ENCODE measurements at regions not wholly inside any gene's neighbourhood (a gene's known extent, or its start where the extent isn't known, plus 50 kb on each side); places are given as distances from the start of the nearest gene placed in this dataset.

- Mint-ChIP-seq H3K4me1 (ENCODE audit: unreplicated experiment) (peaks cover 21% of the 10 kb centered on the region), H3K27ac (ENCODE audit: unreplicated experiment) (peak overlapping the region; percentile 48), H3K27me3 (ENCODE audit: unreplicated experiment) (no peaks in the 10 kb centered on the region), H3K4me3 (ENCODE audit: unreplicated experiment) (peak overlapping the region; percentile 42), H3K9me3 (ENCODE audit: unreplicated experiment) (no peaks in the 10 kb centered on the region), H3K36me3 (ENCODE audit: unreplicated experiment) (no peaks in the 10 kb centered on the region)
- peak; percentile 73 for TF ChIP-seq CTCF (IDR thresholded peaks at IDR 0.05)
- DNase-seq (ENCODE audit: extremely low spot score, unreplicated experiment), result no peak
Observed at GRCh38 chr4:138938366-138938690, 77.3 kb upstream of the NOCT start.

GRCh38 chr4:138935135-138935807 is 80.3 kb upstream of the NOCT start:
- H3K4me1 Mint-ChIP-seq (ENCODE audit: unreplicated experiment), result peaks cover 21% of the 10 kb centered on the region
- no peaks in the 10 kb centered on the region for H3K9me3 Mint-ChIP-seq (ENCODE audit: unreplicated experiment)
- TF ChIP-seq CTCF (IDR thresholded peaks at IDR 0.05), result no peak

GRCh38 chr4:138927072-138927471 is 88.5 kb upstream of the NOCT start:
- peak overlapping the region; percentile 23 for H3K27ac Mint-ChIP-seq (ENCODE audit: unreplicated experiment)
- TF ChIP-seq CTCF (IDR thresholded peaks at IDR 0.05), result no peak
- H3K4me3 Mint-ChIP-seq (ENCODE audit: unreplicated experiment), result no peak overlapping the region
- no peak for DNase-seq (ENCODE audit: extremely low spot score, unreplicated experiment)
- peaks cover 6% of the 10 kb centered on the region for H3K4me1 Mint-ChIP-seq (ENCODE audit: unreplicated experiment)
- no peaks in the 10 kb centered on the region for H3K36me3 Mint-ChIP-seq (ENCODE audit: unreplicated experiment)
- no peaks in the 10 kb centered on the region for H3K27me3 Mint-ChIP-seq (ENCODE audit: unreplicated experiment)
- no peaks in the 10 kb centered on the region for H3K9me3 Mint-ChIP-seq (ENCODE audit: unreplicated experiment)

More at GRCh38 chr4:138935135-138935807, 80.3 kb upstream of the NOCT start:
- no peak for DNase-seq (ENCODE audit: extremely low spot score, unreplicated experiment)
- no peaks in the 10 kb centered on the region for H3K27me3 Mint-ChIP-seq (ENCODE audit: unreplicated experiment)
- no peaks in the 10 kb centered on the region for H3K36me3 Mint-ChIP-seq (ENCODE audit: unreplicated experiment)
- no peak overlapping the region for H3K27ac Mint-ChIP-seq (ENCODE audit: unreplicated experiment)
- H3K4me3 Mint-ChIP-seq (ENCODE audit: unreplicated experiment), result no peak overlapping the region

- no peaks in the 10 kb centered on the region for H3K36me3 Mint-ChIP-seq (ENCODE audit: unreplicated experiment)
- H3K4me1 Mint-ChIP-seq (ENCODE audit: unreplicated experiment), result peaks cover 6% of the 10 kb centered on the region
- peaks cover 3% of the 10 kb centered on the region for H3K27me3 Mint-ChIP-seq (ENCODE audit: unreplicated experiment)
- no peaks in the 10 kb centered on the region for H3K9me3 Mint-ChIP-seq (ENCODE audit: unreplicated experiment)
- no peak overlapping the region for H3K4me3 Mint-ChIP-seq (ENCODE audit: unreplicated experiment)
- no peak for DNase-seq (ENCODE audit: extremely low spot score, unreplicated experiment)
- no peak overlapping the region for H3K27ac Mint-ChIP-seq (ENCODE audit: unreplicated experiment)
- no peak for TF ChIP-seq CTCF (IDR thresholded peaks at IDR 0.05)
Observed at GRCh38 chr4:138925495-138925894, 90.1 kb upstream of the NOCT start.

- Mint-ChIP-seq H3K4me3 (ENCODE audit: unreplicated experiment) (peak overlapping the region; percentile 21), H3K27me3 (ENCODE audit: unreplicated experiment) (peaks cover 7% of the 10 kb centered on the region), H3K36me3 (ENCODE audit: unreplicated experiment) (no peaks in the 10 kb centered on the region), H3K4me1 (ENCODE audit: unreplicated experiment) (peaks cover 12% of the 10 kb centered on the region), H3K9me3 (ENCODE audit: unreplicated experiment) (no peaks in the 10 kb centered on the region), H3K27ac (ENCODE audit: unreplicated experiment) (no peak overlapping the region)
- DNase-seq (ENCODE audit: extremely low spot score, unreplicated experiment), result peak; percentile 89
- TF ChIP-seq CTCF (IDR thresholded peaks at IDR 0.05), result peak; percentile 83
Observed at GRCh38 chr4:138919094-138919936, 96.3 kb upstream of the NOCT start.
